Aorta (tissue), 5 donors: ENCODE measurements at regions not wholly inside any gene's neighbourhood (a gene's known extent, or its start where the extent isn't known, plus 50 kb on each side); places are given as distances from the start of the nearest gene placed in this dataset.
"Not testable (repeated sequence)": the region's sequence is repeated elsewhere in the genome, so short reads cannot be mapped to it uniquely, and the experiment has no call there.

Source experiments
- ATAC-seq: fragments of 200-7000 bp; cut with Tn5 transposase; one replicate; pipeline ENCODE4 v1.9.1; 2022; ENCODE audit warnings: moderate library complexity; ENCODE audit not compliant: low FRiP score
- DNase-seq, 2 donors: peaks; one replicate each; pipeline ENCODE4 v3.0.0-alpha.2; 2020
- H3K27ac ChIP-seq, 2 donors: one replicate each; pipeline ENCODE4 v1.5.1; 2013; ENCODE audit warnings: low read length in 2 of 2, mild to moderate bottlenecking in 2 of 2, moderate library complexity in 2 of 2, control low read depth in 1 of 2, inconsistent platforms in 1 of 2, low read depth in 1 of 2
- H3K27me3 ChIP-seq, 2 donors: one replicate each; pipeline ENCODE4 v1.6.1; 2013; ENCODE audit warnings: control low read depth in 1 of 2, low read length in 1 of 2, mild to moderate bottlenecking in 1 of 2, moderate library complexity in 1 of 2; ENCODE audit not compliant: insufficient read depth in 2 of 2, control insufficient read depth in 1 of 2
- H3K36me3 ChIP-seq, 2 donors: one replicate each; pipeline ENCODE4 v1.6.1; 2013; ENCODE audit warnings: control low read depth in 1 of 2, low read length in 1 of 2, mild to moderate bottlenecking in 1 of 2; ENCODE audit not compliant: insufficient read depth in 2 of 2, control insufficient read depth in 1 of 2
- H3K4me1 ChIP-seq, 2 donors: one replicate each; pipeline ENCODE4 v1.6.1; 2013; ENCODE audit warnings: low read length in 2 of 2, control low read depth in 1 of 2, mild to moderate bottlenecking in 1 of 2, moderate library complexity in 1 of 2; ENCODE audit not compliant: insufficient read depth in 2 of 2, control insufficient read depth in 1 of 2
- H3K4me3 ChIP-seq, 2 donors: one replicate each; pipeline ENCODE4 v1.5.1; 2013; ENCODE audit warnings: low read length in 2 of 2, control low read depth in 1 of 2, mild to moderate bottlenecking in 1 of 2
- H3K9me3 ChIP-seq: one replicate; pipeline ENCODE4 v1.6.1; 2013; ENCODE audit warnings: mild to moderate bottlenecking, low read length; ENCODE audit not compliant: control insufficient read depth
- WGBS, 2 donors: extraction: QIAGEN DNeasy Blood & Tissue Kit; methylation state at CpG; one replicate each; pipeline ENCODE4 v1.1.7; 2013; 5-methylcytosine and 5-hydroxymethylcytosine counted together
- intact Hi-C, 2 donors: fragments of 100-400 bp; cut with DNase I; formaldehyde crosslinking; loops; one replicate each; pipeline versions ENCODE4 v1.14.2 to v1.15.0; 2022
- donor health status: healthy with polysubstance abuse.
- donor health status: Bipolar disorder and iron deficiency.
- donor health status: DM: no; HTN: no; CAD: no.
- donor health status: DM: no; HTN: no; CAD: no.
- donor health status: DM: yes; HTN: yes; CAD: no.

DNA sequence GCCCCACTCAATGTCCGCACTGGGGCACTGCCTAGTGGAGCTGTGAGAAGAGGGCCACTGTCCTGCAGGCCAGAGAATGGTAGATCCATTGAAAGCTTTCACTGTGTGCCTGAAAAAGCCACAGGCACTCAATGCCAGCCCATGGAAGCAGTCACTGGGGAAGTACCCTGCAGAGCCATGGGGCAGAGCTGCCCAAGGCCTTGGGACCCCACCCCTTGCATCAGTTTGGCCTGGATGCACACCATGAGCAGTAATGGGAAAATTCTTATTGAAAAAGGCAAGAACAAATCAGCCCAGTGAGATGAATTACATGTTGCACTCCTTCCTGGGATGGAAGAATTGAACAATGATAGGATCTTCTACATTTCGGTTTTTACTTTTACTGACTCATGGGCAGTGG, 447.1 kb downstream of the SPATA31A1 start:
- no CpG with 5 or more reads among the region's 2 CpGs for WGBS, 2 donors
- ATAC-seq, intact Hi-C loops: not testable (repeated sequence)

DNA sequence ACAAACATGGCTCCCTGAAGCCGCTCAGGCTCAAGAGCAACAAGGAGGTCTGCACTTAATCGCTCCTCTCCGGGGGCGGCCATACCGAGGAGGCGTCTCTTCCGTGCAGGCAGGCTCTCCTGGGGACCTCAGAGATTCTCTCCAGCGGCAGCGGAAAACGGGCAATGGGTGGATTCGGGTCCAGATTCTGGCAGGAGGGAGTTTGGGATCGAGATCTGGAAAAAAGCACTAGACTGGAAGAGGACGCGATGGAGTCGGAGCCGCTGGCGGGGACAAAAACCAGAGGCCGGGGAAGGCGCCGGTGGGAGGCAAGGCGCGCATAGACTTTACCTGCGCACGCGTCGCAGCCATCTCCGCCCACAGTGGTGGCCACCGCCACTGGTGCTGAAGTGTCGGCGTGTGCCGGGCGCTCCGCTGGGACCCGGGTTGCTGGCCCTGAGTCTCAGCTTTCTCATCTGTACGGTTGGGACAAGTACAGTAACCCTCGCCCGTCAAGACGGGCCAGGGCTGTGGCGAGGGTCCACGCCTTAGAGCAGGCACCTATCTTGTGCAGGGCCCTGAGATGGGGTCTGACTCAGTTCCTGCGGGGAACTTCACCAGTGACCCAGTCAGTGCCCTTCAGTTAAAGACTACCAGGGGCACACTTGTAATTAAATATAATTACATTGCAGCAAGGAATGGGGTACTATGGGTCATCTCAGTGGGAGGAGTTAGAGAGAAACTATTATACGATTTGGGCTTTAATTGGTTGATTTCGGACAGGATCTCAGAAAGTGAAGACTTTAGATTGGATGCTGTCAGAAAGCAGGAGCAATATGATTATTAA, 454.1 kb downstream of the SPATA31A1 start:
- H3K4me1 ChIP-seq, H3K36me3 ChIP-seq, H3K9me3 ChIP-seq, intact Hi-C loops, ATAC-seq, H3K27me3 ChIP-seq: not testable (repeated sequence)
- 0 to 1% methylated on average over 18 to 34 of the region's 43 CpGs for WGBS, 2 donors
- Histone ChIP-seq H3K4me3 (peak overlapping the region; percentile 63 to 75), H3K27ac (peak overlapping the region in 1 of 2 donors; percentile 9)
- DNase-seq: peak; percentile 85 to 90

More for the DNA sequence above, 447.1 kb downstream of the SPATA31A1 start:
- H3K27ac ChIP-seq, DNase-seq, H3K36me3 ChIP-seq, H3K4me1 ChIP-seq, H3K4me3 ChIP-seq, H3K27me3 ChIP-seq, H3K9me3 ChIP-seq: not testable (repeated sequence)

GRCh38 chr9:39810401-39810800, 454.9 kb downstream of the SPATA31A1 start:
- not testable (repeated sequence) for H3K4me1 ChIP-seq

GRCh38 chr9:39811615-39812014, 456.1 kb downstream of the SPATA31A1 start:
- ATAC-seq, DNase-seq, H3K36me3 ChIP-seq, intact Hi-C loops, H3K27me3 ChIP-seq, H3K4me1 ChIP-seq, H3K27ac ChIP-seq, H3K9me3 ChIP-seq, H3K4me3 ChIP-seq: not testable (repeated sequence)
- 96 to 99% methylated on average over 3 of the region's 3 CpGs for WGBS, 2 donors

More at GRCh38 chr9:39810401-39810800, 454.9 kb downstream of the SPATA31A1 start:
- H3K36me3 ChIP-seq, H3K27ac ChIP-seq, H3K27me3 ChIP-seq, intact Hi-C loops, ATAC-seq, H3K9me3 ChIP-seq, H3K4me3 ChIP-seq: not testable (repeated sequence)
- 94 to 96% methylated on average over 2 of the region's 3 CpGs for WGBS, 2 donors
- peak in 1 of 2 donors; percentile 13 for DNase-seq

GRCh38 chr9:39828457-39828856, 473.0 kb downstream of the SPATA31A1 start:
- H3K4me3 ChIP-seq, H3K36me3 ChIP-seq, DNase-seq, intact Hi-C loops, ATAC-seq, H3K9me3 ChIP-seq, H3K4me1 ChIP-seq, H3K27me3 ChIP-seq, H3K27ac ChIP-seq: not testable (repeated sequence)
- WGBS, 2 donors: 13 to 54% methylated on average over 3 to 4 of the region's 4 CpGs
